DMS153 (cell line): ENCODE measurements at regions not wholly inside any gene's neighbourhood (a gene's known extent, or its start where the extent isn't known, plus 50 kb on each side); places are given as distances from the start of the nearest gene placed in this dataset.
"Not testable (repeated sequence)": the region's sequence is repeated elsewhere in the genome, so short reads cannot be mapped to it uniquely, and the experiment has no call there.

ENCODE experiments used
- DNase-seq: peaks from one replicate; lab custom pipeline; 2025; lab: John Stamatoyannopoulos, UW

- DNase-seq, result no peak
Measured at GRCh38 chr5:167339205-167339604, 952.2 kb upstream of the WWC1 start.

- no peak for DNase-seq
Measured at GRCh38 chr5:167346461-167346860, 945.0 kb upstream of the WWC1 start.

- DNase-seq, result no peak
Measured at GRCh38 chr5:167348251-167348926, 943.1 kb upstream of the WWC1 start.

GRCh38 chr5:167348980-167349379 lies 942.5 kb upstream of the WWC1 start:
- no peak for DNase-seq

- no peak for DNase-seq
Measured at GRCh38 chr5:167351316-167351715, 940.1 kb upstream of the WWC1 start.

GRCh38 chr5:167352801-167353200 lies 938.6 kb upstream of the WWC1 start:
- DNase-seq, result peak; percentile 1

GRCh38 chr5:167355346-167355745 lies 936.1 kb upstream of the WWC1 start:
- DNase-seq, result no peak

- no peak for DNase-seq
Measured at GRCh38 chr5:167356374-167356773, 935.1 kb upstream of the WWC1 start.

GRCh38 chr5:167358868-167359492 lies 932.5 kb upstream of the WWC1 start:
- DNase-seq, result no peak

- DNase-seq, result peak; percentile 7
Measured at GRCh38 chr5:167361795-167362194, 929.6 kb upstream of the WWC1 start.

- no peak for DNase-seq
Measured at GRCh38 chr5:167363065-167363464, 928.4 kb upstream of the WWC1 start.

GRCh38 chr5:167375125-167375524 lies 916.3 kb upstream of the WWC1 start:
- no peak for DNase-seq

GRCh38 chr5:167378894-167379723 lies 912.3 kb upstream of the WWC1 start:
- no peak for DNase-seq

GRCh38 chr5:167381457-167381856 lies 910.0 kb upstream of the WWC1 start:
- DNase-seq, result no peak

- DNase-seq, result no peak
Measured at GRCh38 chr5:167389537-167389936, 901.9 kb upstream of the WWC1 start.

GRCh38 chr5:167391286-167391685 lies 900.2 kb upstream of the WWC1 start:
- not testable (repeated sequence) for DNase-seq

GRCh38 chr5:167392240-167392639 lies 899.2 kb upstream of the WWC1 start:
- DNase-seq, result no peak

- DNase-seq, result no peak
Measured at GRCh38 chr5:167393358-167393757, 898.1 kb upstream of the WWC1 start.

- no peak for DNase-seq
Measured at GRCh38 chr5:167402671-167403070, 888.8 kb upstream of the WWC1 start.

GRCh38 chr5:167406513-167406912 lies 884.9 kb upstream of the WWC1 start:
- no peak for DNase-seq

- DNase-seq, result no peak
Measured at GRCh38 chr5:167412556-167412955, 878.9 kb upstream of the WWC1 start.

GRCh38 chr5:167413506-167413905 lies 877.9 kb upstream of the WWC1 start:
- DNase-seq, result no peak

GRCh38 chr5:167414611-167415010 lies 876.8 kb upstream of the WWC1 start:
- no peak for DNase-seq
